ENCODE measurements at regions not wholly inside any gene's neighbourhood (a gene's known extent, or its start where the extent isn't known, plus 50 kb on each side); places are given as distances from the start of the nearest gene placed in this dataset.

DNA sequence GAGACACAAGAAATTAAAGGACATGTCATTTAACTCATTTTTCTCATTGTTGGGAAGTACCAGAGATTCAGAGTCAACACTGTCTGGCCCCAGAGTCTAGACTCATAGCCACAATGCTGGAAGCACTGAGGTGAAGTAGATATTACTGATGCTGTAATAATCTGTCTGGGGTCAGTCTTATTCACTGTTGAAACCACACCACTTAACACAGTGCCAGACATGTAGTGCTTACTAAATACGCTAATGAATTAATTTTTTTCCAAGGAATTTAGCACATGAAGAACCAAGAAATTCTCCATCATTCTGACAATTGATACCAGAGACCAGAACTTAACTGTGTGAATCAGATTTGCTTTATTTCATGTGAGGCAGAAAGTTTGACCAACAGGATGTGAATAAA is 150.8 kb upstream of the STAC start:
- H3K9me3 ChIP-seq (replicated peaks; ENCODE audit: control insufficient read depth, insufficient read depth, low read length): no peaks in the 10 kb centered on the region
- H3K4me2 ChIP-seq (ENCODE audit: insufficient read depth, low read length): no peak overlapping the region
- CTCF ChIA-PET: no interaction called here
- no peaks in the 10 kb centered on the region for H3K79me2 ChIP-seq (ENCODE audit: control insufficient read depth, insufficient read depth, low read length)
- H3K4me1 ChIP-seq (ENCODE audit: control insufficient read depth, extremely low read depth, insufficient read depth, low read length): no peaks in the 10 kb centered on the region
- H3K4me3 ChIP-seq (replicated peaks in 1 of 3; ENCODE audit: insufficient read depth in 1 of 3, low read depth in 1 of 3, low read length in 3 of 3): no peak overlapping the region
- H4K20me1 ChIP-seq (replicated peaks; ENCODE audit: control insufficient read depth, extremely low read depth, insufficient read depth, low read length): no peaks in the 10 kb centered on the region
- TF ChIP-seq POLR2A (IDR thresholded peaks at IDR 0.05; ENCODE audit: low read depth, low read length) (no peak), JUN (IDR thresholded peaks at IDR 0.05; ENCODE audit: borderline replicate concordance, insufficient read depth, insufficient read length, low read depth) (no peak), EZH2 (IDR thresholded peaks at IDR 0.05; ENCODE audit: borderline replicate concordance, low read depth, low read length, severe bottlenecking) (no peak), FOS (IDR thresholded peaks at IDR 0.05; ENCODE audit: borderline replicate concordance, insufficient read depth, low read length) (no peak), POLR2AphosphoS5 (IDR thresholded peaks at IDR 0.05; ENCODE audit: insufficient read depth, low read depth, low read length) (no peak), MYC (IDR thresholded peaks at IDR 0.05; ENCODE audit: low read depth, low read length) (no peak), MAX (IDR thresholded peaks at IDR 0.05; ENCODE audit: insufficient read depth, insufficient read length) (no peak), GATA2 (IDR thresholded peaks at IDR 0.05; ENCODE audit: insufficient read depth, insufficient read length, low read depth, low read length) (no peak)
- TF ChIP-seq, protein P1, sequence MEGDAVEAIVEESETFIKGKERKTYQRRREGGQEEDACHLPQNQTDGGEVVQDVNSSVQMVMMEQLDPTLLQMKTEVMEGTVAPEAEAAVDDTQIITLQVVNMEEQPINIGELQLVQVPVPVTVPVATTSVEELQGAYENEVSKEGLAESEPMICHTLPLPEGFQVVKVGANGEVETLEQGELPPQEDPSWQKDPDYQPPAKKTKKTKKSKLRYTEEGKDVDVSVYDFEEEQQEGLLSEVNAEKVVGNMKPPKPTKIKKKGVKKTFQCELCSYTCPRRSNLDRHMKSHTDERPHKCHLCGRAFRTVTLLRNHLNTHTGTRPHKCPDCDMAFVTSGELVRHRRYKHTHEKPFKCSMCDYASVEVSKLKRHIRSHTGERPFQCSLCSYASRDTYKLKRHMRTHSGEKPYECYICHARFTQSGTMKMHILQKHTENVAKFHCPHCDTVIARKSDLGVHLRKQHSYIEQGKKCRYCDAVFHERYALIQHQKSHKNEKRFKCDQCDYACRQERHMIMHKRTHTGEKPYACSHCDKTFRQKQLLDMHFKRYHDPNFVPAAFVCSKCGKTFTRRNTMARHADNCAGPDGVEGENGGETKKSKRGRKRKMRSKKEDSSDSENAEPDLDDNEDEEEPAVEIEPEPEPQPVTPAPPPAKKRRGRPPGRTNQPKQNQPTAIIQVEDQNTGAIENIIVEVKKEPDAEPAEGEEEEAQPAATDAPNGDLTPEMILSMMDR (IDR thresholded peaks at IDR 0.05; ENCODE audit: extremely low read depth in 1 of 2, insufficient read depth in 1 of 2, low read depth in 1 of 2, low read length in 2 of 2): no peak
- POLR2A ChIA-PET: no interaction called here
- H3K27ac ChIP-seq (ENCODE audit: insufficient read depth, low read depth, low read length): no peak overlapping the region
- H3K27me3 ChIP-seq (ENCODE audit: control insufficient read depth in 2 of 2, insufficient read depth in 2 of 2, low read length in 2 of 2): no peaks in the 10 kb centered on the region
- no peak for DNase-seq (ENCODE audit: low read depth, low spot score)
- intact Hi-C loops (cut with micrococcal nuclease): no loop called here
- no TSS peak for BruUV-seq (replicated peaks)
- no peak for FAIRE-seq
- dilution Hi-C loops (cut with MboI; ENCODE audit: extremely low pct_ligation_motif_present, low sequenced_read_pairs): no loop called here
- no peaks in the 10 kb centered on the region for H3K9me1 ChIP-seq (replicated peaks; ENCODE audit: control insufficient read depth, extremely low read depth, insufficient read depth, low read length)
- H2AFZ ChIP-seq (ENCODE audit: low read depth, low read length): no peak overlapping the region
- H3K36me3 ChIP-seq (ENCODE audit: control insufficient read depth in 2 of 2, extremely low read depth in 1 of 2, insufficient read depth in 2 of 2, low read length in 2 of 2): no peaks in the 10 kb centered on the region
- H3K9ac ChIP-seq (replicated peaks; ENCODE audit: extremely low read depth, insufficient read depth, low read length): no peak overlapping the region
